Activated naive CD4-positive, alpha-beta T cell treated with anti-CD3 and anti-CD28 coated beads for 36 hours (primary cell): ENCODE measurements at regions not wholly inside any gene's neighbourhood (a gene's known extent, or its start where the extent isn't known, plus 50 kb on each side); places are given as distances from the start of the nearest gene placed in this dataset.

ENCODE experiments used
- CTCF ChIA-PET: fragments of 350-600 bp; sonication (Branson Sonifier 250); formaldehyde crosslinking; loops from one replicate; lab custom pipeline; 2021; ENCODE audit warnings: antibody characterized with exemption; lab: Charles Lee
- DNase-seq: peaks from one replicate; pipeline ENCODE4 v3.0.0-alpha.2; 2020
- H3K27ac Mint-ChIP-seq: one replicate; pipeline ENCODE4 v1.8.0; 2021; ENCODE audit warnings: mild to moderate bottlenecking, mixed read lengths
- H3K27me3 Mint-ChIP-seq: one replicate; pipeline ENCODE4 v1.8.0; 2021; ENCODE audit warnings: low read depth, mixed read lengths
- H3K36me3 Mint-ChIP-seq: one replicate; pipeline ENCODE4 v1.8.0; 2021; ENCODE audit warnings: low read depth, mixed read lengths
- H3K4me1 Mint-ChIP-seq: one replicate; pipeline ENCODE4 v1.8.0; 2021; ENCODE audit warnings: low read depth, mixed read lengths
- H3K4me3 Mint-ChIP-seq: one replicate; pipeline ENCODE4 v1.8.0; 2021; ENCODE audit warnings: mild to moderate bottlenecking, moderate library complexity, mixed read lengths
- H3K9me3 Mint-ChIP-seq: one replicate; pipeline ENCODE4 v1.8.0; 2021; ENCODE audit warnings: mixed read lengths
- intact Hi-C: fragments of 100-400 bp; cut with micrococcal nuclease; formaldehyde crosslinking; loops from one replicate; pipeline ENCODE4 v1.15.1; 2023

- H3K4me1 Mint-ChIP-seq: no peaks in the 10 kb centered on the region
- no peak overlapping the region for H3K4me3 Mint-ChIP-seq
- H3K9me3 Mint-ChIP-seq: no peaks in the 10 kb centered on the region
- no peaks in the 10 kb centered on the region for H3K27me3 Mint-ChIP-seq
- CTCF ChIA-PET: no interaction called here
- no peaks in the 10 kb centered on the region for H3K36me3 Mint-ChIP-seq
- DNase-seq: no peak
- no peak overlapping the region for H3K27ac Mint-ChIP-seq
- intact Hi-C loops: no loop called here
Observed at GRCh38 chr13:66036636-66037035, 1193.5 kb downstream of the PCDH9 start.

GRCh38 chr13:66036024-66036614 lies 1194.0 kb downstream of the PCDH9 start:
- Mint-ChIP-seq H3K9me3 (no peaks in the 10 kb centered on the region), H3K27me3 (no peaks in the 10 kb centered on the region), H3K4me1 (no peaks in the 10 kb centered on the region), H3K4me3 (no peak overlapping the region), H3K36me3 (no peaks in the 10 kb centered on the region), H3K27ac (no peak overlapping the region)
- intact Hi-C loops: no loop called here
- no peak for DNase-seq
- CTCF ChIA-PET: no interaction called here

- Mint-ChIP-seq H3K4me1 (no peaks in the 10 kb centered on the region), H3K36me3 (no peaks in the 10 kb centered on the region), H3K27me3 (no peaks in the 10 kb centered on the region), H3K4me3 (no peak overlapping the region), H3K9me3 (no peaks in the 10 kb centered on the region), H3K27ac (no peak overlapping the region)
- CTCF ChIA-PET: no interaction called here
- intact Hi-C loops: no loop called here
- no peak for DNase-seq
Observed at GRCh38 chr13:66033924-66034323, 1196.2 kb downstream of the PCDH9 start.

GRCh38 chr13:66021846-66022245 lies 1208.3 kb downstream of the PCDH9 start:
- H3K27me3 Mint-ChIP-seq: no peaks in the 10 kb centered on the region
- H3K4me3 Mint-ChIP-seq: no peak overlapping the region
- CTCF ChIA-PET: no interaction called here
- no peaks in the 10 kb centered on the region for H3K36me3 Mint-ChIP-seq
- no peaks in the 10 kb centered on the region for H3K4me1 Mint-ChIP-seq
- no peak overlapping the region for H3K27ac Mint-ChIP-seq
- H3K9me3 Mint-ChIP-seq: no peaks in the 10 kb centered on the region
- DNase-seq: no peak
- intact Hi-C loops: no loop called here

- intact Hi-C loops: no loop called here
- peaks cover 2% of the 10 kb centered on the region for H3K9me3 Mint-ChIP-seq
- no peak for DNase-seq
- H3K4me1 Mint-ChIP-seq: no peaks in the 10 kb centered on the region
- no peaks in the 10 kb centered on the region for H3K36me3 Mint-ChIP-seq
- no peaks in the 10 kb centered on the region for H3K27me3 Mint-ChIP-seq
- H3K27ac Mint-ChIP-seq: no peak overlapping the region
- CTCF ChIA-PET: no interaction called here
- H3K4me3 Mint-ChIP-seq: no peak overlapping the region
Observed at GRCh38 chr13:66014771-66015170, 1215.4 kb downstream of the PCDH9 start.

GRCh38 chr13:66009241-66009640 lies 1220.9 kb downstream of the PCDH9 start:
- DNase-seq: no peak
- Mint-ChIP-seq H3K9me3 (peaks cover 4% of the 10 kb centered on the region), H3K36me3 (no peaks in the 10 kb centered on the region), H3K4me3 (no peak overlapping the region), H3K27ac (no peak overlapping the region), H3K4me1 (no peaks in the 10 kb centered on the region), H3K27me3 (no peaks in the 10 kb centered on the region)
- intact Hi-C loops: no loop called here
- CTCF ChIA-PET: no interaction called here

GRCh38 chr13:66003558-66003957 lies 1226.6 kb downstream of the PCDH9 start:
- H3K36me3 Mint-ChIP-seq: no peaks in the 10 kb centered on the region
- DNase-seq: no peak
- no peak overlapping the region for H3K4me3 Mint-ChIP-seq
- H3K27me3 Mint-ChIP-seq: no peaks in the 10 kb centered on the region
- H3K27ac Mint-ChIP-seq: no peak overlapping the region
- no peaks in the 10 kb centered on the region for H3K4me1 Mint-ChIP-seq
- intact Hi-C loops: no loop called here
- H3K9me3 Mint-ChIP-seq: peaks cover 7% of the 10 kb centered on the region
- CTCF ChIA-PET: no interaction called here

- H3K4me3 Mint-ChIP-seq: no peak overlapping the region
- intact Hi-C loops: no loop called here
- peaks cover 5% of the 10 kb centered on the region for H3K9me3 Mint-ChIP-seq
- no peak for DNase-seq
- no peaks in the 10 kb centered on the region for H3K4me1 Mint-ChIP-seq
- CTCF ChIA-PET: no interaction called here
- no peaks in the 10 kb centered on the region for H3K27me3 Mint-ChIP-seq
- no peaks in the 10 kb centered on the region for H3K36me3 Mint-ChIP-seq
- H3K27ac Mint-ChIP-seq: no peak overlapping the region
Observed at GRCh38 chr13:66001140-66001539, 1229.0 kb downstream of the PCDH9 start.

GRCh38 chr13:65999411-65999810 lies 1230.7 kb downstream of the PCDH9 start:
- intact Hi-C loops: no loop called here
- no peak overlapping the region for H3K4me3 Mint-ChIP-seq
- no peaks in the 10 kb centered on the region for H3K36me3 Mint-ChIP-seq
- DNase-seq: no peak
- H3K9me3 Mint-ChIP-seq: peaks cover 5% of the 10 kb centered on the region
- no peaks in the 10 kb centered on the region for H3K4me1 Mint-ChIP-seq
- H3K27me3 Mint-ChIP-seq: no peaks in the 10 kb centered on the region
- CTCF ChIA-PET: no interaction called here
- H3K27ac Mint-ChIP-seq: no peak overlapping the region

- Mint-ChIP-seq H3K4me1 (no peaks in the 10 kb centered on the region), H3K9me3 (no peaks in the 10 kb centered on the region), H3K27me3 (no peaks in the 10 kb centered on the region), H3K4me3 (no peak overlapping the region), H3K27ac (no peak overlapping the region), H3K36me3 (no peaks in the 10 kb centered on the region)
- DNase-seq: no peak
- CTCF ChIA-PET: no interaction called here
- intact Hi-C loops: no loop called here
Observed at GRCh38 chr13:65990684-65991083, 1239.5 kb downstream of the PCDH9 start.

- CTCF ChIA-PET: no interaction called here
- H3K4me3 Mint-ChIP-seq: no peak overlapping the region
- no peak overlapping the region for H3K27ac Mint-ChIP-seq
- H3K4me1 Mint-ChIP-seq: no peaks in the 10 kb centered on the region
- intact Hi-C loops: no loop called here
- H3K9me3 Mint-ChIP-seq: no peaks in the 10 kb centered on the region
- no peak for DNase-seq
- H3K36me3 Mint-ChIP-seq: no peaks in the 10 kb centered on the region
- no peaks in the 10 kb centered on the region for H3K27me3 Mint-ChIP-seq
Observed at GRCh38 chr13:65985612-65986011, 1244.5 kb downstream of the PCDH9 start.

- intact Hi-C loops: no loop called here
- CTCF ChIA-PET: no interaction called here
- no peak overlapping the region for H3K27ac Mint-ChIP-seq
- no peak overlapping the region for H3K4me3 Mint-ChIP-seq
- no peaks in the 10 kb centered on the region for H3K4me1 Mint-ChIP-seq
- DNase-seq: no peak
- no peaks in the 10 kb centered on the region for H3K36me3 Mint-ChIP-seq
- H3K27me3 Mint-ChIP-seq: no peaks in the 10 kb centered on the region
- H3K9me3 Mint-ChIP-seq: peaks cover 11% of the 10 kb centered on the region
Observed at GRCh38 chr13:65977525-65977924, 1252.6 kb downstream of the PCDH9 start.

GRCh38 chr13:65971541-65971940 lies 1258.6 kb downstream of the PCDH9 start:
- H3K9me3 Mint-ChIP-seq: peaks cover 8% of the 10 kb centered on the region
- H3K27ac Mint-ChIP-seq: no peak overlapping the region
- DNase-seq: no peak
- no peak overlapping the region for H3K4me3 Mint-ChIP-seq
- H3K36me3 Mint-ChIP-seq: no peaks in the 10 kb centered on the region
- CTCF ChIA-PET: no interaction called here
- intact Hi-C loops: no loop called here
- H3K4me1 Mint-ChIP-seq: no peaks in the 10 kb centered on the region
- no peaks in the 10 kb centered on the region for H3K27me3 Mint-ChIP-seq
